ENCODE measurements at regions not wholly inside any gene's neighbourhood (a gene's known extent, or its start where the extent isn't known, plus 50 kb on each side); places are given as distances from the start of the nearest gene placed in this dataset.

GRCh38 chr15:89395996-89396395 is 61.4 kb upstream of the POLG start:
- TF ChIP-seq ZNF623 (tag by site-specific recombination; IDR thresholded peaks at IDR 0.05) (no peak), ZFP37 (tag by site-specific recombination; IDR thresholded peaks at IDR 0.05) (no peak), ZNF280C (tag by site-specific recombination; IDR thresholded peaks at IDR 0.05) (no peak), CTCF (tag by site-specific recombination; IDR thresholded peaks at IDR 0.05) (no peak), GFI1B (tag by site-specific recombination; IDR thresholded peaks at IDR 0.05) (no peak), ZNF2 (tag by site-specific recombination; IDR thresholded peaks at IDR 0.05) (no peak), ZBTB44 (tag by site-specific recombination; IDR thresholded peaks at IDR 0.05) (no peak)
